Inflammatory macrophage treated with lipopolysaccharide for 4 hours (primary cell): ENCODE measurements at regions not wholly inside any gene's neighbourhood (a gene's known extent, or its start where the extent isn't known, plus 50 kb on each side); places are given as distances from the start of the nearest gene placed in this dataset.

Source experiments
- DNase-seq: peaks from one replicate; pipeline ENCODE4 v3.0.0-alpha.2; 2020

DNA sequence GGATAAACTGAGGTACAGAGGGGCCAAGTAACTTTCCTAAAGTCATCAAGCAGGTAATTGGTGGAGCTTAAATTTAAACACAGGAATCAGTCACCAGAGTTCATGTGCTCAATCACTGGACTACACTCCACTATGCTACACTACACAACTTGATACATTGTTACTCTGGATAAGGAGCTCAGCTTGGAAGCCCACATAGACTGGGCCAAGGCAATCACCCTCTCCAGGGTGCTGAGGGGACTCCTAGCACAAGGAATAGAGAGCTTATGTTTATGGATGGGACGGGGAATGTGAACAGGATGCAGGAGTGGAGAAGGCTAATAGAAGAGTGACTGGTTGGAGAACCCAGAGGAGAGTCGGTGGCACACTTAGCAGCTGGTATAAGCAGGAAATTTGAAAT is 113.5 kb upstream of the NFIB start:
- DNase-seq, result no peak

DNA sequence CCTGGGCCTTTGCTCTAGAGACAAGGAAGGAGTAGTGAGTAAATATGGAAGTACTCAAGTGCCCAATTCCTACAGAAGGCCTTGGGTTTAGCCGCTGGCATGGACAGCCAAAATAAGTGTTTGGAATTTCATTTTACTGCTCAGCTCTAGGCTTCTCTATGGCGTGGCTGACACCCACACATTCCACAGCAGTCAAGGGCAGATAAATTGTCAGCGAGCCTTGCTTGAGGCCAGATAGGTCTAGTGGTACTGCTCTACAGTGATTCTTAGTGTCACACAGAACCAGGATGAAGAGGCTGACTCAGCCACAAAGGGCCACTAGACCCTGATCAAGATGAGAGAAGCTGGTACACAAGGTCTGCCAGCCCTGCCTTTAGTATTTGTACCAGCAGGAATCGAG is 111.0 kb upstream of the NFIB start:
- no peak for DNase-seq

DNA sequence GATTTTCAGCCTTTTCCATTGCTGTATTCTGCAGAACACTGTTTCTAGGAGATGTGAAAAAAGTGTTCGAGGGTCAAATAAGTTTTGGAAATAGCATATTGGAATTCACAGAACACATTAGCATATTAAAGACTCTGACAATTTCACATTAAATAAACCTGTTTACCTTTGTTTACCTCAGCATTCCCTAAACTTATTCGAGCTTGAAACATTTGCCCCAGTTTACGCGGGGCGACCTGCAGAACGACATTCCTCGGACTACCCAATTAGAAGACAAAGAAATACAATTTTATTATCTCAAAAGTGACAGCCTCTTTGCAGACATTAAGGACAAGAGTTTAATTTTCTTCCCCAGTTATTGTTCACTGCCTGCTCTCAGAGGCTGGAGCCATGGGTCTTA is 110.3 kb upstream of the NFIB start:
- no peak for DNase-seq

DNA sequence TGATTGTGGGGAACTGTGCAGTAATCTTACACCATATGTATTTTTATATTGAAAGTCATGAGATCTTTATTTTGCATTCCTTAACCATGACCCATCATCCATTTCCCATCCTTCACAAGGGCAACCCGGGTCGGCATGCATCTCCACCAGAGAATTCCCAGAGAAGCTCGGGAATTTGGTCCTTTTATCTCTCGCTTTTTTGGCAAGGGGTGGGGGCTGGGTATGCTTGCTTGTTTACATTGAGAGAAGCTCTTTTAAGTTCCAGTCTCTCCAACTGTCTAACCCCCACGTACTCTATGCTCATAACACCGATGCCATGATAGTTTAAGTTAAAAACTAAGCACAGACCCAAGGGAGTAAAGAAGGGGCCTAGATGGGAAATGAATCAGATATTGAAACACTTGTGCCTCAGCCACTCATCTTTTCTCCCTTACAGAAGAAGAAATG is 109.9 kb upstream of the NFIB start:
- DNase-seq, result no peak

DNA sequence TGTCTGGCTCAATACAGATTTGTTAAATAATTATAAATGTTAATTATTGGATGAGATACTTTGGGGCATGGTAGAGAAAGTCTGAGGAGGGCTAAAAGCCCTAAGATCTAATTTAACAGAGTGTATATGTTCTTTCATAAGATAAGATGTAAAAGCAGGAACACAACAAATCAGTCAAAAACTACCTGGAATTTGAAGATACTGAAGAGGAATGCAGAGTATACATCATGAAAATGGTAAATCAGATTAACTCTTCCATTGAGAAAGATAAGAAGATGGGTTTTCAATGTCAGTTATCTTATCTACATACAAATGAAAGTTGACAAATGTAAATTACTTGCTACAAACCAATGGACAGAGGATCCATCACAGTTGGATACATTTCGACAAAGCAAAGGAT is 107.3 kb upstream of the NFIB start:
- DNase-seq, result no peak

DNA sequence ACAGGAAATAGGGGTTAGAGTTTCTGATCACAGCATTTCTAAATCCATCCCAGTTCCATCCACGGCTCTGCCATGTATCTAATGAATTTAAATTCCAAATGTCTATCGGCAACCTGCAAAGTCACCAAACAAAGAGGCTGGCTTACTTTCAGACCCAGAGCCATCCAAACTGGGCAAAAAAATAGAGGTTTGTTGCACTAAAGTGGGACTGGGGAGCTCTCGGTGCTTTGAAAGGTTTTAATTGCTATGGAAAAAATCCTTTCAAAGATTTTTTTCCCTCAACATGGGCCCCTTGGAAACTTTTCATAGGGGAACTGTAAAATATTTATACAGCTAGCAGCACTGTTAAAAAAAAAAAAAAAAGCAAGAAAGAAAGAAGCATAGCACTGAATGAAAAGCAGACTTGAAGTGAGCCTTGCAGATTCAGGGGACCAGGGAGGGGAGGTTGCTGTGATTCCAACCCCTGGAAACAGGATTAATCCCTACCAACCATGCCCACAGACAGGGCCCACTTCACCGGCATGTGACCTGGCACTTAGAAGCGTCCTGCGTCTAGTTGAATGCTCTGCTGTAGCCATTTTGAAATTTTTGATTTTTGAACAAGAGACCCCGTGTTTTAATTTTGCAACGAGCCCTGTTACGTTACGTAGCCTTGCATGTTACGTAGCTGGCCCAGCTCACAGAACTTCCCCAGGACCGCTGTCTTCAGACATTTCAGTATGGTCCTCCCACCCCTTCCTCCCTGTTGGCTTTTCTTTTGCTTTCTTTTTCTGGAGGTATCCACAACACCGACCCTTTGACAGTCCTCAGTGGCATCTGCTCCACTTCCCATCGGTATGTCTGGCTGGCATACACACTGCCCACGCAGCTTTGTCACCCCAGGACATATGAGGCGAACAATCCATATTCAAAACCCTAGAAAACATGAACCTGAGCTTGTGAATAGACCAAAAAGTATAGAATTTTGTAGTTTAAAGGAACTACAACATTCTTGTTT is 105.3 kb upstream of the NFIB start:
- DNase-seq, result no peak

DNA sequence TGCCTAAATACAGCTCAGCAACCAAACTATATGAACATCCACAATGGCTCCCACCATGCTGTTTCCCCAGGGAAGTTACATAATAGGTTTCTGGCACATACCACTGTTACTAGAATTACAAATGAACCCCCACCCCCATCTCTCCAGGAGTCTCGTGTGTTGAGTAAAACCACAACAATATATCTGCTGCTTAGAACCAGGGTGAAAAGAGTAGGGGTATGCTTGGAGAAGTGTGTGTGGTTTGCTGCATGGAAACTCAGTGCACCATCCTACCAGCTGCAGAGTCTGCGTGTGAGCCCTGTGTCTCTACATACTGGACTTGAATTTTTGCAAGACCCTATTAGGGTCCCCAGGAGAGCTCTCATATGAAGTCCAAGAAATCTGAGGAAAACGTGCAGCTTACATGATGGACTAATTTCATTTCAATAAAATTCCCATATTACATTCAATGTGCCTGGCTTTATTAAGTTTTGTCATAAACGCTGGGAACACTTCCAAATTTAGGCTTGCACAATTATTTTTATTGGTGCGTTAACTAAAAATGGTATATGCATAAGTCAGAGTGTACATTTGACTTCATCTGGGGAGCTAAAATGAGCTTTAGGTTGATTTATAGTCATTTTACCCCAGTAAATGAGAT is 104.5 kb upstream of the NFIB start:
- DNase-seq, result no peak

DNA sequence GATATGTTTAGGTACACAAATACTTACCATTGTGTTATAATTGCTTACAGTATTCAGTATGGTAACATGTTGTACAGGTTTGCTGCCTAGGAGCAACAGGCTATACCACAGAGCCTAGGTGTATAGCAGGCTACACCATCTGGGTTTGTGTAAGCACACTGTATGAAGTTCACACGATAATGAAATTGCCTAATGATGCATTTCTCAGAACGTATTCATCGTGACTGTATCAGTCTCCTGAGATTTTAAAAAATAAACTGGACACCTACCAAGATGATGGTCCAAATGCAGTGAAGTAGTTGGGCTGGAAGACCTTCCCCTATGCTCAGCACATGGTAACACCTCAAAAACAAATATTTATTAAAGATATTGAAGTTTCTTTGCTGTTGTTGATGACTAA is 103.3 kb upstream of the NFIB start:
- no peak for DNase-seq

DNA sequence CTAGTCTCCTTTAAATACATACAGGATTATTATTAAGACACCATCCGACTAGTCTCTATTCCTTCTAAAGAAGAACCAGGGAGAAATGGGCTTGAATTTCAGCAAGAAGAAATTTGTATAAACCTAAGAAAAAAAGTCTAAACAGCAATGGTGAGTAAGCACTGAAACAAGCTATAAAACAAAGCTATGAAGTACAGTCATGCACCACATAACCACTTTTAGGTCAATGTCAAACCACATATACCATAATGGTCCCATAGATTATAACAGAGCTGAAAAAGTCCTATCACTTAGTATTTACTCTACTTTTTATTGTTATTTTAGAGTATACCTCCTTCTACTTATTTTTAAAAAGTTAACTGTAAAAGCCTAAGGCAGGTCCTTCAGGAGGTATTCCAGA is 102.0 kb upstream of the NFIB start:
- no peak for DNase-seq

DNA sequence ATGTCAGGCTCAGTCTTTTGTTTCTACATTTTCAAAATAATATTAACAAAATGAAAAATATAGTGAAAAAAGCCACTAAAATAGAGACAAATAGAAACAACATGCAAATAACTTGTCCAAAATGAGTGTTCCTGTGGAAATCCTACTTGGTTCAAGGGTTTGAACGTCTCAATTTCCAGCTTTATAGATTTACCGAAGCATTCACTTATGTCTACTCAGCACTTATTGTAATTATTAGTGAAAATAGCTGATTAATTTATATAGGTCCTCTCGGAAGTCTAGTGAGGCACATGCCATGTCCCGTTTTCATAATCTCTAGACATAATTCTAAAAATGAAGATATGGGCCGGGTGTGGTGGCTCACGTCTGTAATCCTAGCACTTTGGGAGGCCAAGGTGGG is 99.9 kb upstream of the NFIB start:
- DNase-seq, result no peak

DNA sequence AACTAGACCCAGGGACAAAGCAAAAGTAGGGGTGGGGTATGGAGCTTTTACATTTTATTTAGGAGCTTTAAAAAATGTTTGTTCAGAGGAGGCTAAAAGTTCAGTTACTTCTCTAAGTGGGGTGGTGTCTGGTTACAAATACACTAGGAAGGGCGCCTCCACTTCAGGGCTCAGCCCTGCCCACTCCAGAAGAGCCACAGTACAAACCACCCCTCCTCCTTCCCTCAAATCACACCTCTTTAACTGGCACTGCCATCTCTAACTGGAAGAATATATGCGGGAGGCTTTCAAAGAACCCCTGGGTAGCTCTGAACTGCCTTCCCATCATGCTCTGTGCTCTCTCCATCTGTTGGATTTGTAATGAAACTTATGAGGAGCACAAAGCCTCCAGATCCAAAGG is 98.8 kb upstream of the NFIB start:
- DNase-seq, result no peak

DNA sequence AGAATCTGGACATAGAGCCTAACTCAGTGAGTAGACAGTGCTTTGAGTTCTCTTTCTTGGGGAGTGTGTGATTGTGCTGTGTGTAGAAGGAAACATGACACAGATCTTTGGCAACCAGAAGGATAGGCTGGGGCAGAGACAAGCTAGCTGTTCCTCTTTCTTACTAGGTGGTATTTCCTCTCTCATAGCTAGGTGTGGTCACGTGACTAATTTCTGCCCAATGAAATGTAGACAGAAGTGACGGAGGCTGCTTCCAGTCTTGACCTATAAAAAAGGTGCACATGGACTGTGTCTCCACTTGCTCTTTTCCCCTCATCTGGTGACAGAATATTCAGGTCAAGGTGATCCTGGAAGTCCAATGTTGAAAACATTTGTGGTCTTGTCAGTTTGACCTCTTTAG is 92.5 kb upstream of the NFIB start:
- DNase-seq, result no peak

DNA sequence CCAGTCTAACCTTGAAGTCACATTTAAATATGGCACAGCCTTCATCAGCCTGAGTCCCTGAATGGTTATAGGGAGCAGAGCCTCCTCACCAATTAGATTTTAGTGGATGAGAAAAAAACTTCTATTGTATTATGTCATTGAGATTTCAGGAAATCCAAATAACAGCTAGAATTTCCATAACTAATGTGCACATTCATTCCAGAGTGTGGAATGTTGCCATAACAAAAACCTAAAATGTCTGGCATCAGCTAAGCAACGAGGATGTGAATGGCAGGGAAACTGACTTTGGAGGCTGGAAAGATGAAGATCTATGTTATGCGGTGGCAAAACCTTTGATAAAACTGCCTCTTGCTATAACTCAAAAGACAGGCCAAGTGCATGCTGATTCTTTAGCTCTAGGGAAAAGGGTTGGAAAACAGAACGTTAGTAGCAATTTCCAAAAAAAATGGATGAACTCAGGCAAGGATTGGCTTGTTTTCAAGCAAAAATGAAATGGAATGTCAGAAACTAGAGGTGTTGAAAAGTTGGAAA is 91.3 kb upstream of the NFIB start:
- DNase-seq, result no peak

DNA sequence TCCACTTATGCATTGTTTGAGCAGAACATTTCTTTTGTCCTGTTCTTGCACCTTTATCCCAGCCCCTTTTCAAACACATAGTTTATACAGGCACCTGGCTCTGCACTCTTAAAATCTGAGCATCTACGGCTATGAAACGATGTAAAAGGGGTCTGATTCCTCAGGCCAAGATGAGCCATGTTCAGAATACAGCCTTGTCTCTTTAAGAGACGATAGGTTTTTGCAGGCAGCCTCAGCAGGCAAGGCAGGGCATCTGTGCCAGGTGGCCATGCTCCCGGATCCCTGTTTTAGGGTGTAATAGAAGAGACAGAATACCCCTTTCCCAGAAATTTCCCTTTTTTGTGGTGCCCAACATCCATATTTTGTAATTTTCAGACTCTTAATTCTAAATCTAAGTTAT is 89.1 kb upstream of the NFIB start:
- no peak for DNase-seq

DNA sequence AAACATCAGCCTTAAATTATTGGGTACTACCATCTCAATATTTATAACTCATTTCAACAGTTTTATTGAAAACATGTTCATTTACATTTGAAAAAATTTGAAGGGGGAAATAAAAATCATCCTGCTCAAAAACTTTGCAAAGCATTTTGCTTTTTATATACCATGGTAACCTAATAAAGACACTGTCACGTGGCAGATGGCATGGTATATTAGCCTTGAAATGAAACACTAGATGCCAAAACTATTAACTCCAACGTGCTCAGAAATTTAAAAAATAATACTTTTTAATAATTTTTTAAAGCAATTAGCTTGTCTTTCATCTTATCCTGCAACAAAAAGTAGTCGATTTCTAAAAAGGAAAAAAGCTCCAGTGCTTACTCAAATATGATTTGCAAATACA is 88.6 kb upstream of the NFIB start:
- no peak for DNase-seq

DNA sequence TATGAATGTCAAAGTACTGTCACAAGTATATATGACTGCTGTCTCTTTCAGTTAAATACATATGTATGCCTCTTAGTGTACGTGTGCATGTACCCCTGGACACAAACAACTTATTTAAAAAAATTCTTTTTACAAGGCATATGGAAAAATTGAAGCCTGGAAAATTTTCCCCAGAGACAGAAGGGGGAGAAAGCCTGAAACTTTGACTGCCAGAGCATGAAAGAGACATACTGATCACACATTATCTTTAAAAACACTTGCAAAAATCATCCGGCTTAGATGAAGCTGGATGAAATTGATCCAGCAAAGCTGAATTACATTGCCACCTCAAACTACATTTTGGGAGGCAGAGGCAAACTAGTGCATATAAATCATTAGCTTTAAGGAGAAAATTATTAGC is 88.0 kb upstream of the NFIB start:
- no peak for DNase-seq

DNA sequence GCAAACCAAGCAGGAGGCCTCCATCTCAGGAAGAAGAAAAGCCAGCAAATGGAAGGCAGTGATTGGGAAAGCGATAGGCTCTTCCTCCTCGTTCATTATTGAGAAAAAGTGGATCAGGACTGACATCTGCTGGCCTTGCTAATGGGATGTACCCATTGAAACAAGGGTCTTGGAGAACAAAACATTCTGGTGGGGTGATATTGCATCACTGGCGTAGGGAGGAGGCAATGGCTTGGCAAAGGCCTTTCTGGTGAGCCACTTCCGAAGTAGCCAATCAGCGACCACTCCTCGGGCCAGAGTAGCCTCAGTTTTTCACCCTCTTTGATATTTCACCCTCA is 86.7 kb upstream of the NFIB start:
- DNase-seq, result no peak

DNA sequence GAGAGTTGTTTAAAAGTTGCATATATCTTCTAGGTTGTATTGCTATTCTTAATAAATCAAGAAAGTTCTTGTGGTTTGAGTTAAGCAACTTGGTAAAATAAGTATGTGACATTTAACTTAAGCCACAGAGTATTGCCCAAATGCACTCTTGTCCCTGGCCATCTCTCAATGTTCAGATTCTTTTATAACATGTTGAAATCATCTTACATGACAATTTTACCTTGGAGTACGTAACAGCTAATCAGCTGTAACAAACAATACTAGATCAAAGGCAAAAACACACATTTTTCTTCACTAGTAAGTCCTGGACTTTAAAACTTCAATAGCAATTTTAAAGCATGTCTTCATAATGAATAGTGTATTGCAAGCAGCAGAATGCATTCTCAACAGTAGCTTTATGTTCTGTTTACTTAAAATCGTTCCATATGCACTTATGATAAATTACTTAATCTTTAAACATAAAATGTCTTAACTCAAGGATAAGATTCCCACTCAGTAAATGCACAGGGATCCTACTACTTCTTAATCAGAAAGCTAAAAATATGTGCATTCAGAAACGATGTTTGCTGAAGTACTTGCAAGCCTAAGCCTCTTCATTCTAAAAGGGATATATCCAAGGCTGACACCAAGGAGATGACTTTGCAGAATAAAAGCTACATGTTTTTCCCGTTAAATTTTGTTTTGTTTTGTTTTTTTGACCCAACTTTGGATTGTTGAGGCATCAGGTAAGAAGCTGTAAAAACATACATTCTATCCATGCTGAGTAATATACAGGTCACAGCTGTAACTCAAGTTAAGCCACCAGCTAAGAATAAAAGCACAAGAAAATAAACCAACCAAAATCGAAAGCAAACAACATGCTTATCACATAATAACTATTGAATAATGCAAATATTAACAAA is 86.1 kb upstream of the NFIB start:
- DNase-seq, result no peak

DNA sequence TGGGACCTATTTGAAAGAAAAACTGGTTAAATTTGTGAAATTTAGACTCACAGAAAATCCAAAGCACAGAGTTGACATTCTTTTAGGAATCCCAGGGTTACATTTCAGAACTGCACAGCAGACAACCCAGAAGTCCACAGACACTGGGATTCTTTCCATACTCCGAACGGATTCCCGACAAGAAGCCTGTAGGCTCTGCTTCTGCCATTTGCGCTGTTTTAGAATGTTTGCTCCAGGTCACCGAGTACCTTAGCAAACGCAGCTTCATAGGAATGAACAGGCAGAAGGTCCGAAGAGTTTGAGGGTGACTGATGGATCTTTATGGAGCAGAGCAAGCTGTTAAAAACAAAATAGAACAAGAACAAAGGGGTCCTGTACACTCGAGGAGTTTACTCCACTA is 84.5 kb upstream of the NFIB start:
- DNase-seq, result no peak

DNA sequence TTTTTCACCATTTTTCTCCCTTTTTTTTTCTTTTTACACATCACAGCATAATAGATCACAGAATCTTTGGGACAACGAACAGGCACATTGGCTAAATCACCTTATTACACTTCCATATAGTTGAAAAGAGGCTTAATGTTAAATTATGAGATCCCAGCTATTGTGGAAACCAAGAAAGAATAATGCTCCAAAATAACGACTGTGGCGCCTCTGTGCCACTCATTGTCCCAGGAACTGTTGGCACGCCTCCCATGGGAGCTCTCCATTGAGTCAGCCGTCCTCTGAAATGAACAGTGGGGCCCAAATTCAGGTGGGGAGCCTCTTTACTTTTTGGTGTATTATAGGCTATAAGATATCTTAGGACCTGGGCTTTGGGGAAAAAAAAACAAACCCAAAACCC is 82.2 kb upstream of the NFIB start:
- no peak for DNase-seq

DNA sequence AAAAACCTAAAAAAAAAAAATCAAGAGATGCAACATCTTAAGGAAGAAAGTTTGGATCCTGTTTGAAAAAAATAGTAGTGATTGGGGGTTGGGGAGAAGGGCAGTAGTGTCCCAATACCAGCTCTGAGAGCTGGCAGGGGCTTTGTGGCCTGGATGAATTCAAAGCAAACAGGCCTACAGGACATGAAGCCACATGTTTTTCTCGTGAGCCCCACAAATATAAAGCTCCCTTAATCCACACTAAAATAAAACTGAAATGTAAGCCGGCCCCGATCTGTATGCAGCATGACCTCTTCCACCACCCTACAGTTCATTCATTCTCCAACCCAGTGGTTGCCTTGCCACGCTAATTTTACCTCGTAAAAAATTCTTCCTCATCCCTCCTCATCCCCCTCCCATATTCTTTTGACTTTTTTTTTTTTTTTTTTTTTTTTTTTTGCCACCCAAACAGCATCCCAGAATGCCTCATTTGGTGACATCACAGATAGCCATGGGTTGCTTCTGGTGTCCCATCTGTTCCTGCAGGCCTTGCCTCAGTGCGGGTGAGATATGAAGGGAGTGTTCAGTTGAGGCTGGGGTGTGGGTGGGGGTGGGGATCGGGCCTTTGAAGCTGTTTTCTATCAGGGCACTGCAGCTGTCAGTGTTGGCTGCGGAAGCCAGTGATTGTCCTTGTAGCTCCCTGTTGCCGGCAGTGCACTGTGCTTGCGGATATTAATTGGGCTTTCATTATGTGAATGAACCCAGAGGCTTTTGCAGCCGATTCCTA is 81.6 kb upstream of the NFIB start:
- DNase-seq, result no peak

DNA sequence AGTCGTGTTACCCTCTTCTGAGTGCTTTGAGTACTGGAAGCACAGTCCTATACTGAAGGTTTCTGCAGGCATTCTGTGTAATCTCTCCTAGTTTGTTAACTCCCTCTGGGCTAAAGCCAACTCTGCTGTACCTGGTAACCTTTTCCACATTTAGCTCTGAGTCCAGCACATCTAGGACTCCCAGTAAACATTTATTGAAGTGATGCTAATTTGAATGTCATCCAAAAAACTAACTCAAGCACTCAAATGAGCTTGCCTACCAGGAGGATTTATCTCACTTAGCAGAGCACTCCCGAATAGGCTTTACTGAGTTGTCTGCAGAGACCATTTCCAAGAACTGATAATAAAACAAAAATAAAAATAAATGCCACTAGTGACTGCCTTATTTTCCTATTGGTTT is 79.5 kb upstream of the NFIB start:
- DNase-seq, result no peak

DNA sequence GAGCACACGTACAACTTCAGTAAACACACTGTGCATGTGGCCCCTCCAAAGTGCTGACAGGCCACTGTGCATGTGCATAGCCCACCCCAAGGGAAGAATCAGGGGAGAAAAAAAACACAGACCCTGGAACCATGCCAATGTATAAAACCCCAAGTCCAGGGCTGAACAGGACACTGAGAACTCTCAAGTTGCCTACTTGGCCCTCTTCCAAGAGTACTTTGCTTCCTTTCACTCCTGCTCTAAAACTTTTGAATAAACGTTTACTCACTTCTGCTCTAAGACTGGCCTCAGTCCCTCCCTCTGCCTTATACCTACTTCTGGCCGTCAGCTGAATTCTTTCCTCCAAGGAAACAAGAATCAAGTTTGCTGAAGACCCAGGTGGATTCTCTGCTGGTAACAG is 77.7 kb upstream of the NFIB start:
- no peak for DNase-seq
